HepG2 (cell line): ENCODE measurements at regions not wholly inside any gene's neighbourhood (a gene's known extent, or its start where the extent isn't known, plus 50 kb on each side); places are given as distances from the start of the nearest gene placed in this dataset.

Experiments used
- ATAC-seq: fragments of 200-7000 bp; cut with Tn5 transposase; 3 replicates; pipeline ENCODE4 v1.9.1; 2020; ENCODE audit warnings: mild to moderate bottlenecking, moderate library complexity
- BruUV-seq: library from RNA; stranded (reverse); fragments of 400-500 nt; replicated peaks from 2 replicates; lab custom pipeline; 2021; lab: Mats Ljungman, UMichigan
- CTCF ChIA-PET: fragments of 300-600 bp; formaldehyde crosslinking; extraction: SDS; loops from one replicate; lab custom pipeline; 2021; ENCODE audit warnings: low total read pairs, inconsistent platforms, low intra/inter-chr PET ratio; lab: Yijun Ruan, JAX
- POLR2A ChIA-PET: fragments of 350-600 bp; sonication (Branson Sonifier 250); formaldehyde crosslinking; loops from one replicate; lab custom pipeline; 2020; ENCODE audit warnings: antibody characterized with exemption, inconsistent platforms; lab: Yijun Ruan, JAX
- DNase-seq: peaks from one replicate; pipeline ENCODE4 v3.0.0-alpha.2; 2015; ENCODE audit warnings: low spot score
- FAIRE-seq: peaks from 3 replicates; lab custom pipeline; 2011; peaks lifted over from hg19 to GRCh38; lab: Jason Lieb, UNC
- H2AFZ ChIP-seq: one replicate; pipeline ENCODE4 v1.6.1; 2011; ENCODE audit warnings: low read length, inconsistent platforms
- H3K27ac ChIP-seq: fragments of 300-600 bp; 3 replicates; pipeline ENCODE4 v1.8.0; 2011; ENCODE audit warnings: mixed run types, mild to moderate bottlenecking, mixed read lengths, low read length, inconsistent platforms; ENCODE audit not compliant: insufficient read depth; ENCODE audit errors: extremely low read length
- H3K27me3 ChIP-seq, 2 experiments: fragments of 200-600 bp in 1 of 2; 2 replicates in 1 of 2; 3 replicates in 1 of 2; pipeline versions ENCODE4 v1.6.0 to v1.8.0; 2011; ENCODE audit warnings: low read length in 2 of 2, mild to moderate bottlenecking in 2 of 2, moderate library complexity in 2 of 2, inconsistent platforms in 1 of 2; ENCODE audit not compliant: insufficient read depth in 2 of 2, control insufficient read depth in 1 of 2
- H3K36me3 ChIP-seq, 2 experiments: fragments of 200-600 bp in 1 of 2; replicated peaks in 1 of 2; 2 replicates in 1 of 2; 3 replicates in 1 of 2; pipeline versions ENCODE4 v1.5.1 to v1.8.0; 2011; ENCODE audit warnings: low read length in 2 of 2, inconsistent platforms in 1 of 2; ENCODE audit not compliant: insufficient read depth in 2 of 2, control insufficient read depth in 1 of 2
- H3K4me1 ChIP-seq: 2 replicates; pipeline ENCODE4 v1.5.1; 2012; ENCODE audit warnings: low read length, inconsistent platforms; ENCODE audit not compliant: insufficient read depth
- H3K4me2 ChIP-seq: 2 replicates; pipeline ENCODE4 v1.6.0; 2011; ENCODE audit warnings: low read depth, low read length, inconsistent platforms
- H3K4me3 ChIP-seq, 3 experiments: fragments of 200-600 bp in 1 of 3; sonication (generic), shearing (Covaris generic) in 1 of 3; replicated peaks in 1 of 3; 2 replicates each; pipeline ENCODE4 v1.5.1; 2011 to 2016; ENCODE audit warnings: low read length in 3 of 3, inconsistent platforms in 2 of 3, low read depth in 2 of 3, mild to moderate bottlenecking in 2 of 3, control low read depth in 1 of 3, mixed read lengths in 1 of 3; ENCODE audit not compliant: insufficient read depth in 1 of 3
- H3K79me2 ChIP-seq: one replicate; pipeline ENCODE4 v1.6.1; 2011; ENCODE audit warnings: low read length, inconsistent platforms; ENCODE audit not compliant: insufficient read depth
- H3K9ac ChIP-seq: 2 replicates; pipeline ENCODE4 v1.6.0; 2011; ENCODE audit warnings: mild to moderate bottlenecking, low read depth, low read length, inconsistent platforms; ENCODE audit not compliant: insufficient read depth
- H3K9me3 ChIP-seq: 2 replicates; pipeline ENCODE4 v1.5.1; 2012; ENCODE audit warnings: mild to moderate bottlenecking, low read length
- H4K20me1 ChIP-seq: 2 replicates; pipeline ENCODE4 v1.6.0; 2011; ENCODE audit warnings: inconsistent platforms, mild to moderate bottlenecking, low read length, moderate library complexity; ENCODE audit not compliant: insufficient read depth
- GPN1 ChIP-seq: sonication (generic); formaldehyde crosslinking; IDR thresholded peaks from 2 replicates; pipeline ENCODE4 v1.5.1; 2020; ENCODE audit warnings: missing genetic modification reagents, borderline replicate concordance
- HNF4G ChIP-seq, 2 experiments: sonication (generic) in 1 of 2; formaldehyde crosslinking in 1 of 2; IDR thresholded peaks; 2 replicates each; pipeline versions ENCODE4 v1.4.0 to v1.6.1; 2011 to 2020; ENCODE audit warnings: borderline replicate concordance in 2 of 2, low read depth in 2 of 2, mild to moderate bottlenecking in 2 of 2, low read length in 1 of 2, missing genetic modification reagents in 1 of 2, moderate library complexity in 1 of 2
- JDP2 ChIP-seq: sonication (generic); formaldehyde crosslinking; IDR thresholded peaks from 2 replicates; pipeline ENCODE4 v1.8.1; 2022; ENCODE audit warnings: missing genetic modification reagents, borderline replicate concordance
- POLR2G ChIP-seq: fragments of 200-400 bp; formaldehyde crosslinking; IDR thresholded peaks from 2 replicates; pipeline ENCODE4 v1.6.1; 2018; ENCODE audit warnings: mild to moderate bottlenecking, low read depth, low read length, moderate library complexity
- RAD21 ChIP-seq: fragments of 450-650 bp; formaldehyde crosslinking; IDR thresholded peaks from 2 replicates; pipeline ENCODE4 v1.5.0; 2020; ENCODE audit warnings: mild to moderate bottlenecking
- SUZ12 ChIP-seq: fragments of 150-350 bp; IDR thresholded peaks from 2 replicates; pipeline ENCODE4 v1.6.1; 2014; ENCODE audit warnings: low read depth, low read length
- ZMAT3 ChIP-seq: sonication (generic); formaldehyde crosslinking; conservative IDR thresholded peaks from 2 replicates; pipeline ENCODE4 v1.7.0; 2021; ENCODE audit warnings: missing genetic modification reagents
- ZNF549 ChIP-seq: sonication (generic); formaldehyde crosslinking; IDR thresholded peaks from 2 replicates; pipeline ENCODE4 v1.5.0; 2020; ENCODE audit warnings: missing genetic modification reagents
- WGBS: methylation state at CpG from one replicate; pipeline ENCODE4 v1.1.6; 2017; ENCODE audit warnings: low lambda C conversion rate; 5-methylcytosine and 5-hydroxymethylcytosine counted together
- in situ Hi-C: cut with HindIII; loops from 2 replicates; pipeline ENCODE4 v1.10.0; 2017; ENCODE audit warnings: low pct_unique_long_range_greater_than_20kb; ENCODE audit not compliant: extremely low pct_ligation_motif_present
- intact Hi-C: fragments of 100-400 bp; cut with micrococcal nuclease; formaldehyde crosslinking; loops from one replicate; pipeline ENCODE4 v1.10.0; 2022; ENCODE audit not compliant: unreplicated experiment
- TF ChIP-seq, protein P1 (sequence below): sonication (generic); formaldehyde crosslinking; IDR thresholded peaks from 2 replicates; pipeline ENCODE4 v1.4.0; 2020; ENCODE audit warnings: missing genetic modification reagents
- TF ChIP-seq, protein P2 (sequence below): sonication (generic); formaldehyde crosslinking; conservative IDR thresholded peaks from 2 replicates; pipeline ENCODE4 v1.4.0; 2020; ENCODE audit warnings: missing genetic modification reagents

DNA sequence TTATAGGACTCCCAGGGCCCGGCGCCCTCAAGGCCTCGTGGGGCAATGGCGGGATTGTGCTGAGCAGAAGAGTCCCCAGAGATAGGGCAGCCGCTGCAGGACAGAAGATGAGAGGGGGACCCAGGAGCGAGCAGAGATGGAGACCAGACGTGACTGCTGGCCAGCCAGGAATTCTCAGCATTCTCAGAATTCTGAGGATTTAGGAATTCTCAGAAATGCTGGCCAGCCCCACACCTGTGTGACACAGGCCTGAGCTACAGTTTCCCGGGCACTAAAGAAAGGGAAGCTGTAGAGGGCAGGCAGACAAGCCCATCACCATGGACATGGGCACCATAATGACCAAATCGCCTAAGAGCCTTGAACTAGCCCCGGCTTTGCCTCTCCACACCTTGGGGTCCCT is 186.2 kb upstream of the CDH4 start:
- no TSS peak for BruUV-seq
- H3K36me3 ChIP-seq: no peaks in the 10 kb centered on the region
- H3K4me3 ChIP-seq: no peak overlapping the region
- no peak for TF ChIP-seq JDP2 (CRISPR knock-in tag)
- TF ChIP-seq ZNF549 (CRISPR knock-in tag): no peak
- no peak for TF ChIP-seq GPN1
- TF ChIP-seq, protein P1, sequence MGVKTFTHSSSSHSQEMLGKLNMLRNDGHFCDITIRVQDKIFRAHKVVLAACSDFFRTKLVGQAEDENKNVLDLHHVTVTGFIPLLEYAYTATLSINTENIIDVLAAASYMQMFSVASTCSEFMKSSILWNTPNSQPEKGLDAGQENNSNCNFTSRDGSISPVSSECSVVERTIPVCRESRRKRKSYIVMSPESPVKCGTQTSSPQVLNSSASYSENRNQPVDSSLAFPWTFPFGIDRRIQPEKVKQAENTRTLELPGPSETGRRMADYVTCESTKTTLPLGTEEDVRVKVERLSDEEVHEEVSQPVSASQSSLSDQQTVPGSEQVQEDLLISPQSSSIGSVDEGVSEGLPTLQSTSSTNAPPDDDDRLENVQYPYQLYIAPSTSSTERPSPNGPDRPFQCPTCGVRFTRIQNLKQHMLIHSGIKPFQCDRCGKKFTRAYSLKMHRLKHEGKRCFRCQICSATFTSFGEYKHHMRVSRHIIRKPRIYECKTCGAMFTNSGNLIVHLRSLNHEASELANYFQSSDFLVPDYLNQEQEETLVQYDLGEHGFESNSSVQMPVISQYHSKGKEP: no peak
- TF ChIP-seq, protein P2, sequence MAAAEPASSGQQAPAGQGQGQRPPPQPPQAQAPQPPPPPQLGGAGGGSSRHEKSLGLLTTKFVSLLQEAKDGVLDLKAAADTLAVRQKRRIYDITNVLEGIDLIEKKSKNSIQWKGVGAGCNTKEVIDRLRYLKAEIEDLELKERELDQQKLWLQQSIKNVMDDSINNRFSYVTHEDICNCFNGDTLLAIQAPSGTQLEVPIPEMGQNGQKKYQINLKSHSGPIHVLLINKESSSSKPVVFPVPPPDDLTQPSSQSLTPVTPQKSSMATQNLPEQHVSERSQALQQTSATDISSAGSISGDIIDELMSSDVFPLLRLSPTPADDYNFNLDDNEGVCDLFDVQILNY (CRISPR knock-in tag): no peak
- no peak for TF ChIP-seq HNF4G (IDR thresholded peaks at IDR 0.05; ENCODE audit: borderline replicate concordance, low read depth, low read length)
- no peak for TF ChIP-seq HNF4G (CRISPR knock-in tag; IDR thresholded peaks at IDR 0.05; ENCODE audit: borderline replicate concordance, low read depth)
- no peak for TF ChIP-seq SUZ12
- TF ChIP-seq ZMAT3 (CRISPR knock-in tag): no peak
- TF ChIP-seq POLR2G: no peak
- TF ChIP-seq RAD21: no peak
- H3K9ac ChIP-seq: no peak overlapping the region
- no peaks in the 10 kb centered on the region for H3K4me1 ChIP-seq
- peaks cover 0 to 18% of the 10 kb centered on the region in 2 experiments; a peak in 1 of 5 replicates for H3K27me3 ChIP-seq
- H3K79me2 ChIP-seq: no peaks in the 10 kb centered on the region
- 4% methylated on average over 8 of the region's 10 CpGs for WGBS
- in situ Hi-C loops: no loop called here
- no peaks in the 10 kb centered on the region for H4K20me1 ChIP-seq
- intact Hi-C loops: no loop called here
- CTCF ChIA-PET: no interaction called here
- FAIRE-seq (no peak), DNase-seq (no peak), ATAC-seq (no peak)
- H3K4me2 ChIP-seq: no peak overlapping the region
- POLR2A ChIA-PET: no interaction called here
- no peak overlapping the region for H2AFZ ChIP-seq
- no peaks in the 10 kb centered on the region for H3K9me3 ChIP-seq
- no peak overlapping the region for H3K27ac ChIP-seq
